Uterus (tissue), 2 donors: ENCODE measurements at regions not wholly inside any gene's neighbourhood (a gene's known extent, or its start where the extent isn't known, plus 50 kb on each side); places are given as distances from the start of the nearest gene placed in this dataset.

Experiments used
- POLR2A ChIP-seq, 2 donors: fragments of 450-650 bp; IDR thresholded peaks; one replicate each; pipeline ENCODE4 v1.6.1; 2016; ENCODE audit warnings: antibody characterized with exemption in 2 of 2, mild to moderate bottlenecking in 1 of 2, moderate library complexity in 1 of 2
- TF ChIP-seq, protein P1 (sequence below), 4 experiments: fragments of 200-600 bp in 2 of 4; fragments of 450-650 bp in 2 of 4; sonication (generic) in 2 of 4; IDR thresholded peaks; one replicate each; pipeline ENCODE4 v1.5.1; 2016 to 2019; ENCODE audit warnings: antibody characterized with exemption in 4 of 4, mild to moderate bottlenecking in 2 of 4, moderate library complexity in 1 of 4

DNA sequence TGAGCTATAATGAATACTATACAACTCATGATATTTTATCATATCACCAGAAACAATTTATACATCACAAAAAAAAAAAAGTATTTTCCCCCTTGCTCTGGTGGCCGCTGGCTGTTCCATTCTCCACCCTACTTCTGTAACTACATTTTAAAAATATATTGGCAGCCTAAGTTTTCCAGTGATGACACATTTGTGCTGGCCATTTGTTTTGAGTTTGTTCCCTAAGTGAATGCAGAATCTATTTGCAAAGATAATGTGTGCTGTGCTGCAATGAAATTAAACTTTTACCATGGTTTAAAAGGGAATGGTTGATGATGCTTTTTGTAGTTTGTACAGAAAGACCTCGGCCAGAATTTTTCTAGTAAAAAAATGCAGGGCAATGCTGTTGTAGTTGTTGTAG lies 1092.8 kb downstream of the TMTC2 start:
- TF ChIP-seq, protein P1, sequence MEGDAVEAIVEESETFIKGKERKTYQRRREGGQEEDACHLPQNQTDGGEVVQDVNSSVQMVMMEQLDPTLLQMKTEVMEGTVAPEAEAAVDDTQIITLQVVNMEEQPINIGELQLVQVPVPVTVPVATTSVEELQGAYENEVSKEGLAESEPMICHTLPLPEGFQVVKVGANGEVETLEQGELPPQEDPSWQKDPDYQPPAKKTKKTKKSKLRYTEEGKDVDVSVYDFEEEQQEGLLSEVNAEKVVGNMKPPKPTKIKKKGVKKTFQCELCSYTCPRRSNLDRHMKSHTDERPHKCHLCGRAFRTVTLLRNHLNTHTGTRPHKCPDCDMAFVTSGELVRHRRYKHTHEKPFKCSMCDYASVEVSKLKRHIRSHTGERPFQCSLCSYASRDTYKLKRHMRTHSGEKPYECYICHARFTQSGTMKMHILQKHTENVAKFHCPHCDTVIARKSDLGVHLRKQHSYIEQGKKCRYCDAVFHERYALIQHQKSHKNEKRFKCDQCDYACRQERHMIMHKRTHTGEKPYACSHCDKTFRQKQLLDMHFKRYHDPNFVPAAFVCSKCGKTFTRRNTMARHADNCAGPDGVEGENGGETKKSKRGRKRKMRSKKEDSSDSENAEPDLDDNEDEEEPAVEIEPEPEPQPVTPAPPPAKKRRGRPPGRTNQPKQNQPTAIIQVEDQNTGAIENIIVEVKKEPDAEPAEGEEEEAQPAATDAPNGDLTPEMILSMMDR (IDR thresholded peaks at IDR 0.05), result no peak
- no peak for TF ChIP-seq POLR2A (IDR thresholded peaks at IDR 0.05)
